Loucy (cell line): ENCODE measurements at regions not wholly inside any gene's neighbourhood (a gene's known extent, or its start where the extent isn't known, plus 50 kb on each side); places are given as distances from the start of the nearest gene placed in this dataset.
"Not testable (repeated sequence)": the region's sequence is repeated elsewhere in the genome, so short reads cannot be mapped to it uniquely, and the experiment has no call there.

Experiments used
- H2AFZ ChIP-seq: fragments of 200-600 bp; sonication (generic); 2 replicates; pipeline ENCODE4 v1.6.0; 2016; ENCODE audit warnings: antibody characterized with exemption, mild to moderate bottlenecking, low read length, moderate library complexity
- H3F3A ChIP-seq: fragments of 200-600 bp; 2 replicates; pipeline ENCODE4 v1.6.0; 2016; ENCODE audit warnings: antibody characterized with exemption, low read depth, mild to moderate bottlenecking
- H3K27me3 ChIP-seq: fragments of 200-600 bp; sonication (generic); 2 replicates; pipeline ENCODE4 v1.6.1; 2014; ENCODE audit warnings: low read length, mild to moderate bottlenecking; ENCODE audit not compliant: insufficient read depth, poor library complexity, severe bottlenecking
- H3K36me3 ChIP-seq: fragments of 200-600 bp; sonication (generic); 2 replicates; pipeline ENCODE4 v1.6.1; 2016; ENCODE audit warnings: low read length; ENCODE audit not compliant: insufficient read depth
- H3K4me1 ChIP-seq: fragments of 200-600 bp; sonication (generic); 2 replicates; pipeline ENCODE4 v1.5.1; 2014; ENCODE audit warnings: low read length, mild to moderate bottlenecking; ENCODE audit not compliant: insufficient read depth, poor library complexity, severe bottlenecking
- H3K4me2 ChIP-seq: fragments of 200-600 bp; sonication (generic); 2 replicates; pipeline ENCODE4 v1.6.0; 2014; ENCODE audit warnings: antibody characterized with exemption, low read length, low read depth, mild to moderate bottlenecking; ENCODE audit not compliant: poor library complexity, severe bottlenecking
- H3K4me3 ChIP-seq: fragments of 200-600 bp; sonication (generic); 2 replicates; pipeline ENCODE4 v1.5.1; 2014; ENCODE audit warnings: low read length, mild to moderate bottlenecking, mixed read lengths; ENCODE audit not compliant: poor library complexity, severe bottlenecking
- H3K79me2 ChIP-seq: fragments of 200-600 bp; sonication (generic); 2 replicates; pipeline ENCODE4 v1.6.1; 2014; ENCODE audit warnings: low read length; ENCODE audit not compliant: insufficient read depth
- H3K9ac ChIP-seq: fragments of 200-600 bp; sonication (generic); 2 replicates; pipeline ENCODE4 v1.6.0; 2014; ENCODE audit warnings: mild to moderate bottlenecking, low read depth, low read length, moderate library complexity; ENCODE audit not compliant: poor library complexity, severe bottlenecking
- H3K9me2 ChIP-seq: fragments of 200-600 bp; sonication (generic); replicated peaks from 2 replicates; pipeline ENCODE4 v1.6.1; 2016; ENCODE audit warnings: low read depth, low read length, mixed read lengths
- H3K9me3 ChIP-seq: fragments of 200-600 bp; sonication (generic); 2 replicates; pipeline ENCODE4 v1.6.1; 2014; ENCODE audit warnings: mild to moderate bottlenecking, antibody characterized with exemption, low read length, low read depth; ENCODE audit not compliant: insufficient read depth
- H4K20me1 ChIP-seq: fragments of 200-600 bp; sonication (generic); 2 replicates; pipeline ENCODE4 v1.6.0; 2014; ENCODE audit warnings: antibody characterized with exemption, low read length, mild to moderate bottlenecking; ENCODE audit not compliant: insufficient read depth, poor library complexity, severe bottlenecking
- EZH2phosphoT487 ChIP-seq: fragments of 200-600 bp; IDR thresholded peaks from 2 replicates; pipeline ENCODE4 v1.6.1; 2018; ENCODE audit warnings: antibody characterized with exemption, mild to moderate bottlenecking, moderate library complexity, borderline replicate concordance
- TF ChIP-seq, protein P1 (sequence below): fragments of 200-600 bp; sonication (generic); conservative IDR thresholded peaks from 2 replicates; pipeline ENCODE4 v1.5.1; 2014; ENCODE audit warnings: mild to moderate bottlenecking, antibody characterized with exemption, low read length

DNA sequence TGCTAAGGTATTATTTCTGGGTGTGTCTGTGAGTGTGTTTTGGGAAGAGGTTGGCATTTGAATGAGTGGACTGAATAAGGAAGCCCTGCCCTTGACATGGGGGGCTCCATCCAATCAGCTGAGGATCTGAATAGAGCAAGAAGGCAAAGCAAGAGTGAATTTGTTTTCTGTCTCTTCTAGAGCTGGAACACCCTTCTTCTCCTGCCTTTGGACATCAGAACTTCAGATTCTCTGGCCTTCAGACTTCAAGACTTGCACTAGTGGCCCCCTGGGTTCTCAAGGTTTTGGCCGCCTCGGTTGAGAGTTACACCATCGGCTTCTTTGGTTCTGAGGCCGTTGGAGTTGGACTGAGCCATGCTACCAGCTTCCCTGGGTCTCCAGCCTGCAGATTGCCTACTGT lies 448.6 kb downstream of the SHISA9 start:
- Histone ChIP-seq H3K36me3 (no peaks in the 10 kb centered on the region), H4K20me1 (no peaks in the 10 kb centered on the region), H3K9me3 (no peaks in the 10 kb centered on the region), H3K4me1 (no peaks in the 10 kb centered on the region), H3K9ac (no peak overlapping the region), H3K27me3 (no peaks in the 10 kb centered on the region), H3K4me3 (no peak overlapping the region), H2AFZ (no peak overlapping the region), H3K4me2 (no peak overlapping the region), H3F3A (no peaks in the 10 kb centered on the region), H3K79me2 (no peaks in the 10 kb centered on the region), H3K9me2 (no peaks in the 10 kb centered on the region)
- TF ChIP-seq, protein P1, sequence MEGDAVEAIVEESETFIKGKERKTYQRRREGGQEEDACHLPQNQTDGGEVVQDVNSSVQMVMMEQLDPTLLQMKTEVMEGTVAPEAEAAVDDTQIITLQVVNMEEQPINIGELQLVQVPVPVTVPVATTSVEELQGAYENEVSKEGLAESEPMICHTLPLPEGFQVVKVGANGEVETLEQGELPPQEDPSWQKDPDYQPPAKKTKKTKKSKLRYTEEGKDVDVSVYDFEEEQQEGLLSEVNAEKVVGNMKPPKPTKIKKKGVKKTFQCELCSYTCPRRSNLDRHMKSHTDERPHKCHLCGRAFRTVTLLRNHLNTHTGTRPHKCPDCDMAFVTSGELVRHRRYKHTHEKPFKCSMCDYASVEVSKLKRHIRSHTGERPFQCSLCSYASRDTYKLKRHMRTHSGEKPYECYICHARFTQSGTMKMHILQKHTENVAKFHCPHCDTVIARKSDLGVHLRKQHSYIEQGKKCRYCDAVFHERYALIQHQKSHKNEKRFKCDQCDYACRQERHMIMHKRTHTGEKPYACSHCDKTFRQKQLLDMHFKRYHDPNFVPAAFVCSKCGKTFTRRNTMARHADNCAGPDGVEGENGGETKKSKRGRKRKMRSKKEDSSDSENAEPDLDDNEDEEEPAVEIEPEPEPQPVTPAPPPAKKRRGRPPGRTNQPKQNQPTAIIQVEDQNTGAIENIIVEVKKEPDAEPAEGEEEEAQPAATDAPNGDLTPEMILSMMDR, result no peak
- no peak for TF ChIP-seq EZH2phosphoT487

DNA sequence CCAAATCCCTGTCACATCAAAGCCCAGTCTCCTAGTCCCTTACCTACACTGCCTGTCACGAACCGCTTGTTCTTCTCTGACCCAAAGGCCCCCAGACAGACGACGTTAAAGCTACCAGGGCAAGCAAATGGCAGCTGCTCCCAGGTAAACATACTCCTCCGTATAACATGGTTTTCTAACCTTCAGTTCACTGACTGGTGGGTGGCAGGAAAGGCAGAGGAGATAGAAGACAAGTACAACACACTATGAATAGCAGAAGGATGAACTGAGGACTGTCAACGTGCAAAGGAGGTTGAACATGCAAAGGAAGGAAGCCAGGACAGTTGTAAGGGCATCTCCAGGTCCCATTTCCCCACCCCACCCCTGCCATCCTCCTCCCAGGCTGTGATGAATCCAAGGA lies 449.8 kb downstream of the SHISA9 start:
- Histone ChIP-seq H4K20me1 (no peaks in the 10 kb centered on the region), H3K4me3 (no peak overlapping the region), H3K36me3 (no peaks in the 10 kb centered on the region), H3K9me3 (no peaks in the 10 kb centered on the region), H2AFZ (no peak overlapping the region), H3K9me2 (no peaks in the 10 kb centered on the region), H3F3A (no peaks in the 10 kb centered on the region), H3K4me1 (no peaks in the 10 kb centered on the region), H3K9ac (no peak overlapping the region), H3K79me2 (no peaks in the 10 kb centered on the region), H3K4me2 (no peak overlapping the region), H3K27me3 (no peaks in the 10 kb centered on the region)
- TF ChIP-seq EZH2phosphoT487, result no peak
- TF ChIP-seq, protein P1, result no peak

DNA sequence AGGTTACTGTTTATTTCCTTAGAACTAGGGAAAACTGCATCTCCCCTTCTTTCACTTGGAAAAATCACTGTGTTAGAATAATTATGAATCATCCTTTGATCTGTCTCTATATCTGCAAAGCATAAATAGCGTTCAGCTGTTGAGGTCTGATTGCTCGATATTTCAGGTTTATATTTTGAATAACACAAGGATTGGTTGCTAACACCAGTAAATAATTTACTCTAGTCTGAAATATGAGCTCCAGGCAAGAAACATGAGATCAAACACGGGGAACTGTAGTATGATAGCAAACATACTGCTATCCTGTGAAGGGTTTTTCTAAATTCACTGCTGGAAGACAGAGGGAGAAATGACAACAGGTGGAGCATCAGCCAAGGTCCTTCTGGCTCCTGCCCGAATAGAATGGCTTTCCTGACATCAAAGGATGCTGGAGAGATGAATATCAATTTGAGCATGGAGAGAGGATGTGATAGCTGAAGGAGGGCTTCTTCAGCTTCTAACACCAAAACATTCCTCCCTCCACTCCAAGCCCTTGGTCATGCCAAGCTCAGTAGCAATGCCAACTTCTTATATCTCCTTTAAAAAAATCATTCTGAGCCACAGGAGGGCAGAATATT lies 450.3 kb downstream of the SHISA9 start:
- Histone ChIP-seq H4K20me1 (no peaks in the 10 kb centered on the region), H3F3A (no peaks in the 10 kb centered on the region), H3K4me2 (no peak overlapping the region), H3K9me3 (no peaks in the 10 kb centered on the region), H3K4me3 (no peak overlapping the region), H3K9ac (no peak overlapping the region), H3K27me3 (no peaks in the 10 kb centered on the region), H3K4me1 (no peaks in the 10 kb centered on the region), H2AFZ (no peak overlapping the region), H3K79me2 (no peaks in the 10 kb centered on the region), H3K9me2 (no peaks in the 10 kb centered on the region), H3K36me3 (no peaks in the 10 kb centered on the region)
- TF ChIP-seq, protein P1, result no peak
- TF ChIP-seq EZH2phosphoT487, result no peak

DNA sequence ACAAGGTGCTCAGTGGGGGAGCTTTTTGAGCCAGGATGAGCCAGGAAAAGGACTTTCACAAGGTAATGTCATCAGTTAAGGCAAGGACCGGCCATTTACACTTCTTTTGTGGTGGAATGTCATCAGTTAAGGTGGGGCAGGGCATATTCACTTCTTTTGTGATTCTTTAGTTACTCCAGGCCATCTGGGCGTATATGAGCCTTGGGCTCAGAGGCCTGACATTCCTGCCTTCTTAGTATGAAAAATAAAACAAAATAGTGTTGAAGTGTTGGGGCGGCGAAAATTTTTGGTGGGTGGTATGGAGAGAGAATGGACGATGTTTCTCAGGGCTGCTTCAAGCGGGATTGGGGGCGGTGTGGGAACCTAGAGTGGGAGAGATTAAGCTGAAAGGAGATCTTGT lies 451.4 kb downstream of the SHISA9 start:
- not testable (repeated sequence) for H3K9ac ChIP-seq, H3K4me2 ChIP-seq

DNA sequence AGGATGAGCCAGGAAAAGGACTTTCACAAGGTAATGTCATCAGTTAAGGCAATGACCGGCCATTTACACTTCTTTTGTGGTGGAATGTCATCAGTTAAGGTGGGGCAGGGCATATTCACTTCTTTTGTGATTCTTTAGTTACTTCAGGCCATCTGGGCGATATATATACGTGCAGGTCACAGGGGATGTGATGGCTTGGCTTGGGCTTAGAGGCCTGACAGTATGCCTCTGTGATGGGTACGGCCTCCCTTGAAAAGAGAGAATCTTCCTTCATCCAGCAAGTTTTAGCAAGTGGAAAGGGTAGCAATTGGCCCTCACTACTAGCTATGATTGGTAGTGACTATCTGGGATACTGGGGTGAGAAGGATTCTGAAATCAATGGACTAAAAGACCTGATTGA lies 456.4 kb downstream of the SHISA9 start:
- H3K4me1 ChIP-seq, H3K27me3 ChIP-seq, H3F3A ChIP-seq, H3K9ac ChIP-seq, H3K4me2 ChIP-seq, H4K20me1 ChIP-seq, H3K9me2 ChIP-seq, H2AFZ ChIP-seq, H3K36me3 ChIP-seq, H3K9me3 ChIP-seq, H3K79me2 ChIP-seq, H3K4me3 ChIP-seq: not testable (repeated sequence)

More for the DNA sequence above, 451.4 kb downstream of the SHISA9 start:
- not testable (repeated sequence) for H3K4me1 ChIP-seq, H4K20me1 ChIP-seq, H3K79me2 ChIP-seq, H2AFZ ChIP-seq, H3K9me3 ChIP-seq, H3K27me3 ChIP-seq, H3F3A ChIP-seq, H3K9me2 ChIP-seq, H3K4me3 ChIP-seq, H3K36me3 ChIP-seq
